ENCODE measurements at regions not wholly inside any gene's neighbourhood (a gene's known extent, or its start where the extent isn't known, plus 50 kb on each side); places are given as distances from the start of the nearest gene placed in this dataset.
A peak's percentile ranks its signal among the peaks of the same experiment; 100 is the strongest.

DNA sequence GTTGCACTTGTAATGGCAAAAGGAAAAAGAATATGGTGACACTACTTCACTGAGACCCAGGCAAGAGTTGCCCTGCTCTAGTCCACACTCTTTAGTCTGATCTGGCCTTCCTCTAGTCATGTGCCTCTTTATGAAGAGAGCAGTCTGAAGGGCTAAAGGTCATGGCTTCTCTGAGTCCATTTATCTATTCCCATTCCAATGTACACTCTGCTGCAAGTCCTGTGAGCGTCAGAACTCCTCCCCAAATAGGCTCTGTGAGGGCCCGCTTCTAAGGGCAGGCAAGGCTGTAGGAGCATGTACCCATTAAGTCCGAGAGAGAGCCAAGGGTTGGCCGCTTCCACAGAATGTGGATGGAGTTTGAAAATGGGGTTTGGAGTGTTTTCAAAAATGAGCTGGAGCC, 209.3 kb downstream of the AHR start (continued):
- TF ChIP-seq MIER3 (CRISPR knock-in tag; IDR thresholded peaks at IDR 0.05; ENCODE audit: borderline replicate concordance) (no peak), ZNF577 (CRISPR knock-in tag; IDR thresholded peaks at IDR 0.05; ENCODE audit: borderline replicate concordance, low read depth) (no peak), MED1 (CRISPR knock-in tag; IDR thresholded peaks at IDR 0.05) (peak; percentile 66), ZFP1 (CRISPR knock-in tag; IDR thresholded peaks at IDR 0.05) (no peak), ZNF143 (CRISPR knock-in tag; IDR thresholded peaks at IDR 0.05) (no peak), ZNF749 (CRISPR knock-in tag; IDR thresholded peaks at IDR 0.05; ENCODE audit: borderline replicate concordance) (no peak), ISL2 (CRISPR knock-in tag; IDR thresholded peaks at IDR 0.05) (peak; percentile 76), MLLT10 (CRISPR knock-in tag; IDR thresholded peaks at IDR 0.05) (no peak), RFXANK (CRISPR knock-in tag; IDR thresholded peaks at IDR 0.05) (no peak), PHF5A (CRISPR knock-in tag; IDR thresholded peaks at IDR 0.05; ENCODE audit: low read depth, unreplicated experiment) (peak; percentile 30), ZBTB20 (CRISPR knock-in tag; IDR thresholded peaks at IDR 0.05; ENCODE audit: borderline replicate concordance, low read depth) (peak; percentile 95; the same call in 1 of the 2 replicates), SMARCC2 (IDR thresholded peaks at IDR 0.05) (no peak), CSRNP1 (CRISPR knock-in tag; IDR thresholded peaks at IDR 0.05) (no peak), NKX3-1 (CRISPR knock-in tag; IDR thresholded peaks at IDR 0.05) (0 out of 2 replicates have a peak, but pooled peaks have one; percentile 41), ZNF839 (CRISPR knock-in tag; IDR thresholded peaks at IDR 0.05; ENCODE audit: borderline replicate concordance) (no peak), CREB1 (IDR thresholded peaks at IDR 0.05) (no peak), CREB1 (CRISPR knock-in tag; IDR thresholded peaks at IDR 0.05) (peak; percentile 68)
- TF ChIP-seq, protein P1, sequence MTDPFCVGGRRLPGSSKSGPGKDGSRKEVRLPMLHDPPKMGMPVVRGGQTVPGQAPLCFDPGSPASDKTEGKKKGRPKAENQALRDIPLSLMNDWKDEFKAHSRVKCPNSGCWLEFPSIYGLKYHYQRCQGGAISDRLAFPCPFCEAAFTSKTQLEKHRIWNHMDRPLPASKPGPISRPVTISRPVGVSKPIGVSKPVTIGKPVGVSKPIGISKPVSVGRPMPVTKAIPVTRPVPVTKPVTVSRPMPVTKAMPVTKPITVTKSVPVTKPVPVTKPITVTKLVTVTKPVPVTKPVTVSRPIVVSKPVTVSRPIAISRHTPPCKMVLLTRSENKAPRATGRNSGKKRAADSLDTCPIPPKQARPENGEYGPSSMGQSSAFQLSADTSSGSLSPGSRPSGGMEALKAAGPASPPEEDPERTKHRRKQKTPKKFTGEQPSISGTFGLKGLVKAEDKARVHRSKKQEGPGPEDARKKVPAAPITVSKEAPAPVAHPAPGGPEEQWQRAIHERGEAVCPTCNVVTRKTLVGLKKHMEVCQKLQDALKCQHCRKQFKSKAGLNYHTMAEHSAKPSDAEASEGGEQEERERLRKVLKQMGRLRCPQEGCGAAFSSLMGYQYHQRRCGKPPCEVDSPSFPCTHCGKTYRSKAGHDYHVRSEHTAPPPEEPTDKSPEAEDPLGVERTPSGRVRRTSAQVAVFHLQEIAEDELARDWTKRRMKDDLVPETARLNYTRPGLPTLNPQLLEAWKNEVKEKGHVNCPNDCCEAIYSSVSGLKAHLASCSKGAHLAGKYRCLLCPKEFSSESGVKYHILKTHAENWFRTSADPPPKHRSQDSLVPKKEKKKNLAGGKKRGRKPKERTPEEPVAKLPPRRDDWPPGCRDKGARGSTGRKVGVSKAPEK (CRISPR knock-in tag; IDR thresholded peaks at IDR 0.05; ENCODE audit: borderline replicate concordance), result peak; percentile 83; the same call in 1 of the 2 replicates
- TF ChIP-seq, protein P2, sequence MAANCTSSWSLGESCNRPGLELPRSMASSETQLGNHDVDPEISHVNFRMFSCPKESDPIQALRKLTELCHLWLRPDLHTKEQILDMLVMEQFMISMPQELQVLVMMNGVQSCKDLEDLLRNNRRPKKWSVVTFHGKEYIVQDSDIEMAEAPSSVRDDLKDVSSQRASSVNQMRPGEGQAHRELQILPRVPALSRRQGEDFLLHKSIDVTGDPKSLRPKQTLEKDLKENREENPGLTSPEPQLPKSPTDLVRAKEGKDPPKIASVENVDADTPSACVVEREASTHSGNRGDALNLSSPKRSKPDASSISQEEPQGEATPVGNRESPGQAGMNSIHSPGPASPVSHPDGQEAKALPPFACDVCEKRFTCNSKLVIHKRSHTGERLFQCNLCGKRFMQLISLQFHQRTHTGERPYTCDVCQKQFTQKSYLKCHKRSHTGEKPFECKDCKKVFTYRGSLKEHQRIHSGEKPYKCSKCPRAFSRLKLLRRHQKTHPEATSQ (CRISPR knock-in tag; IDR thresholded peaks at IDR 0.05; ENCODE audit: borderline replicate concordance), result no peak; the same call in 1 of the 2 replicates
- TF ChIP-seq, protein P3, sequence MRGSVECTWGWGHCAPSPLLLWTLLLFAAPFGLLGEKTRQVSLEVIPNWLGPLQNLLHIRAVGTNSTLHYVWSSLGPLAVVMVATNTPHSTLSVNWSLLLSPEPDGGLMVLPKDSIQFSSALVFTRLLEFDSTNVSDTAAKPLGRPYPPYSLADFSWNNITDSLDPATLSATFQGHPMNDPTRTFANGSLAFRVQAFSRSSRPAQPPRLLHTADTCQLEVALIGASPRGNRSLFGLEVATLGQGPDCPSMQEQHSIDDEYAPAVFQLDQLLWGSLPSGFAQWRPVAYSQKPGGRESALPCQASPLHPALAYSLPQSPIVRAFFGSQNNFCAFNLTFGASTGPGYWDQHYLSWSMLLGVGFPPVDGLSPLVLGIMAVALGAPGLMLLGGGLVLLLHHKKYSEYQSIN (CRISPR knock-in tag; IDR thresholded peaks at IDR 0.05; ENCODE audit: borderline replicate concordance), result no peak
- TF ChIP-seq, protein P4, sequence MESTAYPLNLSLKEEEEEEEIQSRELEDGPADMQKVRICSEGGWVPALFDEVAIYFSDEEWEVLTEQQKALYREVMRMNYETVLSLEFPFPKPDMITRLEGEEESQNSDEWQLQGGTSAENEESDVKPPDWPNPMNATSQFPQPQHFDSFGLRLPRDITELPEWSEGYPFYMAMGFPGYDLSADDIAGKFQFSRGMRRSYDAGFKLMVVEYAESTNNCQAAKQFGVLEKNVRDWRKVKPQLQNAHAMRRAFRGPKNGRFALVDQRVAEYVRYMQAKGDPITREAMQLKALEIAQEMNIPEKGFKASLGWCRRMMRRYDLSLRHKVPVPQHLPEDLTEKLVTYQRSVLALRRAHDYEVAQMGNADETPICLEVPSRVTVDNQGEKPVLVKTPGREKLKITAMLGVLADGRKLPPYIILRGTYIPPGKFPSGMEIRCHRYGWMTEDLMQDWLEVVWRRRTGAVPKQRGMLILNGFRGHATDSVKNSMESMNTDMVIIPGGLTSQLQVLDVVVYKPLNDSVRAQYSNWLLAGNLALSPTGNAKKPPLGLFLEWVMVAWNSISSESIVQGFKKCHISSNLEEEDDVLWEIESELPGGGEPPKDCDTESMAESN (CRISPR knock-in tag; conservative IDR thresholded peaks at IDR 0.05), result no peak

All from HepG2 (cell line).